Endodermal cell (in vitro differentiated cells): ENCODE measurements at regions not wholly inside any gene's neighbourhood (a gene's known extent, or its start where the extent isn't known, plus 50 kb on each side); places are given as distances from the start of the nearest gene placed in this dataset.

Source experiments
- DNase-seq: peaks from one replicate; pipeline ENCODE4 v3.0.0-alpha.2; 2017
- H3K27ac ChIP-seq: 2 replicates; pipeline ENCODE4 v1.5.1; 2013; ENCODE audit warnings: mild to moderate bottlenecking, low read depth, low read length, moderate library complexity
- H3K27me3 ChIP-seq: 2 replicates; pipeline ENCODE4 v1.6.1; 2013; ENCODE audit warnings: mild to moderate bottlenecking, low read length, moderate library complexity; ENCODE audit not compliant: insufficient read depth, control insufficient read depth, poor library complexity, severe bottlenecking
- H3K36me3 ChIP-seq: 2 replicates; pipeline ENCODE4 v1.7.0; 2013; ENCODE audit warnings: mild to moderate bottlenecking, low read length, moderate library complexity; ENCODE audit not compliant: control insufficient read depth, insufficient read depth
- H3K4me1 ChIP-seq: one replicate; pipeline ENCODE4 v1.7.0; 2013; ENCODE audit warnings: low read length; ENCODE audit not compliant: control insufficient read depth, insufficient read depth
- H3K4me3 ChIP-seq: 2 replicates; pipeline ENCODE4 v1.5.1; 2013; ENCODE audit warnings: mild to moderate bottlenecking, low read length, moderate library complexity
- H3K9ac ChIP-seq: 2 replicates; pipeline ENCODE4 v1.6.1; 2013; ENCODE audit warnings: mild to moderate bottlenecking, low read length, moderate library complexity; ENCODE audit not compliant: poor library complexity, severe bottlenecking; ENCODE audit errors: extremely low read depth
- H3K9me3 ChIP-seq: 2 replicates; pipeline ENCODE4 v1.6.1; 2013; ENCODE audit warnings: mild to moderate bottlenecking, low read length, moderate library complexity; ENCODE audit not compliant: control insufficient read depth
- H3K27ac Mint-ChIP-seq: 2 replicates; pipeline ENCODE4 v1.8.0; 2020; ENCODE audit warnings: mixed read lengths
- H3K27me3 Mint-ChIP-seq: 2 replicates; pipeline ENCODE4 v1.8.0; 2021; ENCODE audit warnings: mild to moderate bottlenecking, mixed read lengths; ENCODE audit not compliant: insufficient read depth
- H3K36me3 Mint-ChIP-seq: 2 replicates; pipeline ENCODE4 v1.8.0; 2020; ENCODE audit warnings: low read depth, mixed read lengths
- H3K4me1 Mint-ChIP-seq: 2 replicates; pipeline ENCODE4 v1.8.0; 2020; ENCODE audit warnings: mixed read lengths
- H3K4me3 Mint-ChIP-seq: 2 replicates; pipeline ENCODE4 v1.8.0; 2020; ENCODE audit warnings: mild to moderate bottlenecking, moderate library complexity, mixed read lengths
- H3K9me3 Mint-ChIP-seq: 2 replicates; pipeline ENCODE4 v1.8.0; 2020; ENCODE audit warnings: mild to moderate bottlenecking, mixed read lengths
- CTCF ChIP-seq: fragments of 200-600 bp; sonication (generic); conservative IDR thresholded peaks from 2 replicates; pipeline ENCODE4 v1.5.0; 2021; ENCODE audit warnings: antibody characterized with exemption, mild to moderate bottlenecking
- WGBS, 2 experiments: methylation state at CpG; one replicate each; pipeline versions ENCODE4 v1.1.5 to v1.1.7; 2013; ENCODE audit warnings: missing lambda C conversion rate in 2 of 2, mixed read lengths in 1 of 2; ENCODE audit not compliant: insufficient coverage in 1 of 2, insufficient read length in 1 of 2; 5-methylcytosine and 5-hydroxymethylcytosine counted together

- Mint-ChIP-seq H3K4me1 (no peaks in the 10 kb centered on the region), H3K27ac (no peak overlapping the region), H3K4me3 (no peak overlapping the region), H3K9me3 (no peaks in the 10 kb centered on the region), H3K36me3 (no peaks in the 10 kb centered on the region), H3K27me3 (no peaks in the 10 kb centered on the region)
- H3K27me3 ChIP-seq, result no peaks in the 10 kb centered on the region
- no peak overlapping the region for H3K9ac ChIP-seq
- no peaks in the 10 kb centered on the region for H3K9me3 ChIP-seq
- TF ChIP-seq CTCF, result no peak
- H3K27ac ChIP-seq, result no peak overlapping the region
- H3K36me3 ChIP-seq, result no peaks in the 10 kb centered on the region
- H3K4me1 ChIP-seq, result no peaks in the 10 kb centered on the region
- no peak overlapping the region for H3K4me3 ChIP-seq
- WGBS, 2 experiments, result 89 to 94% methylated on average over 3 of the region's 3 CpGs
- DNase-seq, result no peak
These were observed 200.1 kb upstream of the PPARGC1A start for GRCh38 chr4:24089851-24090534.

GRCh38 chr4:24080871-24081270 is 191.0 kb upstream of the PPARGC1A start:
- H3K27ac Mint-ChIP-seq, result no peak overlapping the region
- H3K9me3 Mint-ChIP-seq, result no peaks in the 10 kb centered on the region
- TF ChIP-seq CTCF, result no peak

GRCh38 chr4:24078347-24078962 is 188.6 kb upstream of the PPARGC1A start:
- no peak for DNase-seq
- H3K27ac Mint-ChIP-seq, result no peak overlapping the region
- TF ChIP-seq CTCF, result no peak
- Histone ChIP-seq H3K9me3 (no peaks in the 10 kb centered on the region), H3K27me3 (no peaks in the 10 kb centered on the region), H3K36me3 (no peaks in the 10 kb centered on the region), H3K9ac (no peak overlapping the region), H3K4me1 (no peaks in the 10 kb centered on the region), H3K27ac (no peak overlapping the region), H3K4me3 (no peak overlapping the region)
- peaks cover 3% of the 10 kb centered on the region for H3K4me1 Mint-ChIP-seq
- no peaks in the 10 kb centered on the region for H3K36me3 Mint-ChIP-seq
- H3K9me3 Mint-ChIP-seq, result no peaks in the 10 kb centered on the region
- H3K4me3 Mint-ChIP-seq, result no peak overlapping the region
- H3K27me3 Mint-ChIP-seq, result peaks cover 3% of the 10 kb centered on the region
- 90 to 100% methylated on average over 2 of the region's 2 CpGs for WGBS, 2 experiments

More at GRCh38 chr4:24080871-24081270, 191.0 kb upstream of the PPARGC1A start:
- H3K4me3 ChIP-seq, result no peak overlapping the region
- H3K4me1 ChIP-seq, result no peaks in the 10 kb centered on the region
- no peaks in the 10 kb centered on the region for H3K27me3 ChIP-seq
- no peaks in the 10 kb centered on the region for H3K36me3 ChIP-seq
- H3K27ac ChIP-seq, result no peak overlapping the region
- H3K9ac ChIP-seq, result no peak overlapping the region
- Mint-ChIP-seq H3K4me3 (no peak overlapping the region), H3K36me3 (no peaks in the 10 kb centered on the region), H3K4me1 (peaks cover 3% of the 10 kb centered on the region), H3K27me3 (peaks cover 3% of the 10 kb centered on the region)
- DNase-seq, result no peak
- WGBS, 2 experiments, result 92 to 100% methylated on average over 1 to 2 of the region's 2 CpGs
- no peaks in the 10 kb centered on the region for H3K9me3 ChIP-seq
